Central memory CD4-positive, alpha-beta T cell (primary cell): ENCODE measurements at regions not wholly inside any gene's neighbourhood (a gene's known extent, or its start where the extent isn't known, plus 50 kb on each side); places are given as distances from the start of the nearest gene placed in this dataset.

ENCODE experiments used
- DNase-seq: peaks from one replicate; pipeline ENCODE4 v3.0.0; 2022

DNA sequence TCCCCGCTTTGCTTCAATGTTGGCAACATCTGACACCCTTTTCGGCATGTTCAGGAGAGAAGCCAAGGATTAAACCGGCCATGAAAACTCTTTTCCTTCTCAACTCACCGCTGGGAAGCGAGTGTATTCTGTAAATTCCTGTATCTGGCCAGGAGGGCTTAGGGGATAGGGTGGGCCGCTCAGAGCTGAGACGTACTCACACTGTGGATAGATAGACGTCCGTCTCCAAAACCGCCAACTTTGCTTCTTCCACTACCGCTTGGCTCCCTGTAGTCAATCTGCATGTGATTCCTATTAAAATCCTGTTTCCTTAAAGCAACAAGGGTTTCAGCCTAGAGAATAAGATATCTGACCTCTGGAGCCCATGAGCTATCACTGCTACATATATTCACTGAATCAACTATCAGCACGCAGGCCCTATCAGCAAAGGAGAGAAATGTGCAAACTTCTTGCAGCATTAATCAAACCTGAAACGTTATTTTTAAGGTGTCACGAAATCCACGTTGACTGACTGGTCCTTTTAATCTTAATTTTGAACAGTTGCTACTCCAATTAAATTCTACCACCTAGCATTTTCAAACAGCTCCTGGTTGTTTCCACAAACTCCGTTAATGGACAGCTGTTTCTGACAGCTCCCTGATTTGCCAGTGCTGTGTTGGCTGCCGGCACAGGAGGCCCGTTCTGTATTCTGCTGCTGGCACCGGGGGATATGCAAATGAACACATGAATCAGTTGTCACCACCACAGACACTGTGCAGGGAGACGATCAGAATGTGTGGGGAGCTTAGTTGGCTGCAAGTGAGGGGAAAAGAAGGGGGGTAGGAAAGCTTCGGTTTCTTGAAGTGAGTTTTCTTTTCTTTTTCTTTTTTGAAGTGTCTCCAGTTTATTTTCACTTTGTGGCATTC, 438.9 kb upstream of the ARRDC4 start:
- no peak for DNase-seq

- DNase-seq: no peak
Measured at GRCh38 chr15:97522347-97522746, 438.2 kb upstream of the ARRDC4 start.

DNA sequence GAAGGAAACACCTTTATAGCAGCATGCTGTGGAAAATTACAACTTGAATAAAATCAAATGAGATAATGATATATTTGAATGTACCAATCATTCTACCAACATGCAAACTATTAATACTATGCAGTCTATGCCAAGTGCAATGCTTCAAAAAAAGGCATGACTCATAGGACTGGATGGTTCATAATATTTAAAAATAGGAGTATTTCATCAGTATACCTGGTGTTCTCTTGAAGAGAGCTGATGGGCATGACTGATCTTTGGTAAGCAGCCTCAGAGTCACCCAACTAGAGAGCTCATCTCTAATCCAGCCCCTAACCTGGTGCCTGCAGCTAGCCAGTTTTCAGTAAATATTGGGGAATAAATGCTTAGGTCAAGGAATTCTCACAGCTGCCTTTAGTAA, 434.7 kb upstream of the ARRDC4 start:
- DNase-seq: no peak

GRCh38 chr15:97528238-97528637, 432.3 kb upstream of the ARRDC4 start:
- no peak for DNase-seq

DNA sequence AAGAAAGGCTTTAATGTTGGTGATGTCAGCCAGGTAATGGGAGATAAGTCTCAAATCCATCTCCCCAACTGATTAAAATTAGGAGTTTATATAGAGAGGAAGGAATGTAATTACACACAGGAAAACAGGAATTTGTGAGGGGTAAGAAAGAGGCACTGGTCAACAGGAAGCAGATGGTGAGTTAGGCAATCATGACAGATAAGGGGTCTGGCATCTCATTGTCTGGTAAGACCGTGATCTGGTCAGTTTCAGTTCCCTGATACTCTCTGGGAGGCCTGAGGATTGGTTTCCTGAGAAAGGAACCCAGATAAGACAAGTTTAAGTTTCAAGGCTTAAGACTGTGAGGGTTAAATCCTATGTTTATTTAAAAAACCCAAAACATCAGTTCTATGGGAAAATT, 414.7 kb upstream of the ARRDC4 start:
- no peak for DNase-seq

DNA sequence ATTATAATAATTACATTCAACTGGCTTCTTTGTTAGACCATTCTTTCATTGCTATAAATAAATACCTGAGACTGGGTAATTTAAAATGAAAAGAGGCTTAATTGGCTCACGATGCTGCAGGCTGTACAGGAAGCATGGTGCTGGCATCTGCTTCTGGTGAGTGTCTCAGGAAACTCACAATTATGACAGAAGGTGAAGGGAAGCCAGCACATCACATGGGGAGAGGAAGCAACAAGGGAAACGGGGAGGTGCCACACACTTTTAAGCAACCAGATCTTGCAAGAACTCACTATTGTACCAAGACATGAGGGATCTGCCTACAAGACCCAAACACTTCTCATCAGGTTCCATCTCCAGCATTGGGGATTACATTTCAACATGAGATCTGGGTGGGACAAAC, 413.1 kb upstream of the ARRDC4 start:
- no peak for DNase-seq

GRCh38 chr15:97561529-97561928, 399.0 kb upstream of the ARRDC4 start:
- no peak for DNase-seq

- DNase-seq: no peak
Measured at GRCh38 chr15:97563516-97563915, 397.0 kb upstream of the ARRDC4 start.

- DNase-seq: no peak
Measured at GRCh38 chr15:97566961-97567360, 393.5 kb upstream of the ARRDC4 start.

DNA sequence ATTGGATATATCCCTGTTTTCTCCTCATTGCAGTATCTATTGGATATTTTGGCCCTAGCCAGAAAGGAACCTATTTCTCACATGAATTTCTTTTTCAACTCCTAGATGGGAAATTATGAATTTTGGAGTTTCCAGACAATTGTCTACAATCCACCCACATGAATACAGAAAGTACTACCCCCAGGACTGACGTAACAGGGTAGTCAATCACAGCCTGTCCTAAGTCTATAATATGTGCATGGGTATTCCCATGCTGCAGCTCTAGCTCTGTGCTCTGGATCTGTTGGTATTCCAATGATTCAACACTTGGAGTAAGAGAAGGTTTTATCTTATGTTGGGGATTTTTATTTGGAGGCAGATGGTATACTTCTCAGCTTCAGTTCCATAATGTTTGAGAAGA, 393.1 kb upstream of the ARRDC4 start:
- DNase-seq: no peak

- DNase-seq: no peak
Measured at GRCh38 chr15:97576929-97577645, 383.4 kb upstream of the ARRDC4 start.

- DNase-seq: no peak
Measured at GRCh38 chr15:97585408-97585807, 375.1 kb upstream of the ARRDC4 start.

GRCh38 chr15:97592778-97593177, 367.7 kb upstream of the ARRDC4 start:
- no peak for DNase-seq

- DNase-seq: no peak
Measured at GRCh38 chr15:97597801-97598200, 362.7 kb upstream of the ARRDC4 start.

DNA sequence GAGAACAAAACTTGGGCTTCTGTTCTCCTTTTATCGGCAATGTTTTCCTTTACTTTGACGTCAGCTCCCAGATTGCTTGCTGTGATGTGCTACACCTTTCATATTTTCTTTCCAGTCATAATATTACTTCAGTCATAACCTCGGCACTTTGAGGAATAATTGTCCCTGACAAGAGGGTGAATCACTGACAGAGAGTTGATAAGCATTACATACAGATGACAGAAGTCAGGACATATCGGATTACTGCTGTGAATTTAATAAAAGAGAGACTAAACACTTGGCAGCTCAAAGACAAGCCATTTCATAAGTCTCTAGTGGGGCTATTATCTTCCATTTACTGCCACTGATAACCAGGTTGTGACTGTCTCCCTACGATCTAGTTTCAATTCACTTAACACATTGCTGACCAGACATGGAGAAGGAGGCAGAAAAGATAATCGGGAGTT, 362.1 kb upstream of the ARRDC4 start:
- DNase-seq: no peak

DNA sequence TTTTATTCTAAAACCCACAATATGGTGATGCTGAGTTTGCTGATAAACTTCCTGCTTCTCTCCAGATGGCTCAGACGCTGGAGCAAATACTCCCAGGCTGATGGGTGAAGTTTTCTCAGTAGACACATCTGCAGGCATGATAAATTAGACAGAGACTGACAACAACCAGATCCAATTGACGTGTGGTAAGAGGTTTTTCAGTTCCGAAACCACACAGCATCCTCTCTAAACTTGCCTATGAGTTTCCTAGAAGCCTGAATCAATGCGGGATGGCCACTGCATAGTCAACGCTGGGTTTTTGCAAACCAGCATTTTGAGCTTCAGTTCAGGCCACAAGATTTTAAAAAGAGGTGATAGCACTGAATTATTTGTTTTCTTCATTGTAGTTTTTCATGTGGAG, 360.3 kb upstream of the ARRDC4 start:
- no peak for DNase-seq

DNA sequence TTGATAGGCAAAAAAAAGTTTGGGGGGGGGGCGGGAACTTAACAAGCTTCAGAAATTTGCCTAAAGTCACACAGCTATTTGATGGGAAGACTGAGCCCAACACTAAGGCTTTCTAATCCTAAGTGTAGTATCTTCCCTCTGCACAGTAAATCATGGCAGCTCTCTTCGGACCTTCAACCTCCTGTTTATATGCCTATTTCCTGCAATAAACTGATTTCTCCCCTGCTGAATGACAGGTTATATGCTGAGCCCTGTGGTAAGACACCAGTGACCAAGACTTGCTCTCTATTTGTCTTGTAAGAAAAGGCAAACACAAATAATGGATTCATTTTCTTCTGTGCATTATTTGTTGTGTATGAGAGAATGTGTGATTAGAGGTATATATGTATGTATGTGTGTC, 355.8 kb upstream of the ARRDC4 start:
- DNase-seq: no peak

DNA sequence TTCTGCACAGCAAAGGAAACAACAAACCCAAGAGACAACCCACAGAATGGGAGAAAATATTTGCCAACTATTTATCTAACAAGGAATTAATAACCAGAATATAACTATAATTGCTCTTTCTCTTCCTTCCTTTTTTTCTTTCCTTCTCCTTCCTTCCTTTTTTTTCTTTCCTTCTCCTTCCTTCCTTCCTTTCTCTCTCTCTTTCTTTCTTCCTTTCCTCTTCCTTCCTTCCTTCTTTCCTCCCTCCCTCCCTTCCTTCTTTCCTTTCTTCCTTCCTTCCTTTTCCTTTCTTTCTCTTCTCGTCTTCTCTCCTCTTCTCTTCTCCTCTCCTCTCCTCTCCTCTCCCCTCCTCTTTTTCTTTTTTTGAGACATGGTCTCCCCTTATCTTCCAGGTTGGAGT, 345.4 kb upstream of the ARRDC4 start:
- DNase-seq: no peak

DNA sequence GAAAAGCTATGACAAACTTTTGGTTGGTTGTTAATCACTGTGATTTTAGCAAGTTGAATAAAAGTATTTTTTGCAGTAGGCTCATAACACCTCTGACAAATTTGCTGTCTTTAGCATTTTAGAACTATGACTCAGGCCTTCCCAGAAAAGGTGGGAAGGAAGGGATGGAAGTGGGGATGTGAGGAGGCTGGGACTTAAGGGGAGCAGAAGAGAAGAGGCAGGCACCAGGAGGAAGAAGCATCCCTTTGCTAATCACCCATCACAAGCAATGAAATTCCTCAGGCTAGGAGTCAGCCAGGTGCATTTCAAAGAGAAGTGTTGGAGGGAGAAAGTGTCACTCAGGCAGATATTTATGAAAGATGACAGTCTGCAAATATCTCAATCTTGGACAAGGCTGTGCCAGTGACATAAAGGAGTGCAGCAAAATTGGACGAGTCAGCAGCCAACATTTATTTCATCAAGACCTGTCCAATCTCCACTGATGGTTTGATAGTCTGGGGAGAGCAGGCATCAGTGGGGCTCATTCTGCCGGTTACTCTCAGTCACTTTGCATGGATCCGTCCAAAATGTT, 337.3 kb upstream of the ARRDC4 start:
- DNase-seq: no peak

DNA sequence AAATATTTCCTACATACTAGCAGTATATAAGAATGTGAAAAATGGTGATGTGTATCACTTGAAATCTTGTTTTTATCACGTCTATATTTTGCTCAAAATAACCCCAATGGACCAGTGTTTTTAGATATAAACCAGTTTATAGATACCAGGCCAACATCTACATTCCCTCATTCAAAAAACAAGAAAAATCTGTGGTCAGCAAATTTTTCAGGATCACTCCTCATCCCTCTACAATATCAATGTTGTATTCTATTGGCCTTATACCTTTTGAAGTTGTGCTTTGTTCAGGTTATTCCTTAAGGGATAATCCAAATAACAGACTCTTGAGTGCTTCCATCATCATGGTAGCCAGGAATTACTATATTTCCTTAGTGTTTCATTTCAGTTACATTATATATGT, 332.9 kb upstream of the ARRDC4 start:
- DNase-seq: no peak

DNA sequence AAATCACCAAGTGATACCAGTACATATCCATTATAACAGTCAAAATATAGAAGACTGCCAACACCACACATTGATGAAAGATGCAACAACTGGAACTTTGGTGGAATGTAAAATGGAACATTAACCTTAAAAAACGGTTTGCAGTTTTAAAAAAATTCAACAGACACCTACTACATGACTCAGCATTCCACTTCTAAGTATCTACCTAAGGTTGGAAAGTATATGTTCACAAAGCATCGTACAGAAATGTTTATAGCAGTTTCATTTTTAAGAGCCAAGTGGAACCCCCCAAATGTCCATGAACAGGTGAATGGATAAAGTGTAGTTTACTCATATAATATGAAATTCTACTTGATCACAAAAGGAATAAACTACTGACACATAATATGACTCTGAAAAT, 314.7 kb upstream of the ARRDC4 start:
- DNase-seq: no peak

DNA sequence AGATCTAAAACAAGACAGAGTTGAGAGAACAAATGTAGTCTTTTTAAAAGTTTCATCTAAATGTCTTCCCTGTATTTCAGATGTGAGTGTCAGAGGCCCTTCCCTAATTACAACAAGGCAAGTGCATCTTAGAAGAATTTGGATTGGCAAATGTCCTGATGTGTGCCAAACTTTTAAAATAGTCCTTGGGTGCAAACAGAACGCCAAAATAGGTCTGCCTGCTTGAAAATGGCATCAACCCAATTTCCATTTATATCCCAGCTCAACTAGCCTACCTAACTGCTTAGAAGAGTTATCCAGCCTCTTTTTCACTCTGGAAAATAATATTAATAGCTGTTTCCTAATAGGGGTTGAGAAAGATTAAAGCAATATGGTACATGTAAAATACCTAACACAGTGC, 311.8 kb upstream of the ARRDC4 start:
- no peak for DNase-seq

DNA sequence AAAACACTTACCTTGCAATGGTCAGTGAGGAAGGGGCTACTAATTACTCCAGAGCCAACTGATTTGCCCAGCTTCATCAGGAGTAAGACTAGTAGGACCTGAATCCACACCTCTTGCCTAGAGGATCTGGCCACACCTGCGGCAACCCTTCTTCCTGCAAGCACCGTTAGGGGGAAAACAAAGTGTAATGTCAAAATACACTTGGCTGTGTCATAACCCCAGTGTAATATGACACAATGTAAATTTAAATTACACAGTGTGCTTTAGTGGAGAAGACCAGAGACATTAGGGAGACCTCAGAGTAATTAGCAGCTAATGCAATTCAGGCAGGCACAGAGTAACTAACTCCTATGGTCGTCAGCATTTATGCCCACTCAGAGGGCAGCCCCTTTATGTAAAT, 308.5 kb upstream of the ARRDC4 start:
- no peak for DNase-seq

DNA sequence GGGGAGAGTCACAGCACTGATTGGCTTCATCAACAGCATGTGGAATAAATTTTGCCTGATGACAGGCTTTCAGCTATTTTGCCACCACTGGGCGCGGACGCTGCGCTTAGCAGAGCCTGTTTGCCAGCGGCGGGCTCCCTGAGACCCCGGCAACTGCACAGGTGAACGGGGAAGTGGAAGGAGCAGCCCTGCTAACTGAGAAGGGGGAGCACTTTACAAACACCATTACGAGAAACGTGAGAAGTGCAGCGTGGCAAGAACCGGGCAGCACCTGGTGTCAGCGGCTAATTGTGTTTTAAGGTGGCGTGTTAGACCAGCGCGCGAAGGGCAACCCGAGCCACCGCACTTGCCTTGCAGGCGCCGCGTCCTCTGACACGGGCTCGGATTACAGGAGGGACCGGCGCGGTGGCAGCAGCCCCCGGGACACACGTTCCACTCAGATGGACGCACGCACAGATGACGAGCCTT, 307.8 kb upstream of the ARRDC4 start:
- DNase-seq: no peak
